HS-27A (cell line): ENCODE measurements at regions not wholly inside any gene's neighbourhood (a gene's known extent, or its start where the extent isn't known, plus 50 kb on each side); places are given as distances from the start of the nearest gene placed in this dataset.

Experiments used
- DNase-seq: peaks from one replicate; pipeline ENCODE4 v3.0.0-alpha.2; 2012; ENCODE audit warnings: low read depth, missing footprints

DNA sequence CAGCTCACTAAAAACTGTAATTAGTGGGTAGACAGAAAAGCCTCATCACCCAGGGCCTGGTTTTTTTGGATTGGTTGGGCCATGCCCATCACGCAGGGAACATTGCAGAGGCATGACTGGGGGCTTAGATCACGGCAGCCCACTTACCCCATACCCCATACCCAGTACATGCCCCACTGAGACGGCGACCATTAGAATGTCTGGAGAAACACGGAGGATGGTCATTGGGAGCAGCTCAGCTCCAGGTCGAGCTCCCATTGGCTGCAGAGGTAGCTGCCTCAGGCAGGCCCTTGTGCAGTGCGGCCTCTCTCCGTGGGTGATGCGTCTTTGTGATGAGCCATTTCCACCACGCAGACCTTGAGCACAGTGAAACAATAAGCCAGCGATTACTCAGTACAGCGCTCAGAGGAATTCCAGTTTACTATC, 204.0 kb downstream of the GADD45G start:
- no peak for DNase-seq

DNA sequence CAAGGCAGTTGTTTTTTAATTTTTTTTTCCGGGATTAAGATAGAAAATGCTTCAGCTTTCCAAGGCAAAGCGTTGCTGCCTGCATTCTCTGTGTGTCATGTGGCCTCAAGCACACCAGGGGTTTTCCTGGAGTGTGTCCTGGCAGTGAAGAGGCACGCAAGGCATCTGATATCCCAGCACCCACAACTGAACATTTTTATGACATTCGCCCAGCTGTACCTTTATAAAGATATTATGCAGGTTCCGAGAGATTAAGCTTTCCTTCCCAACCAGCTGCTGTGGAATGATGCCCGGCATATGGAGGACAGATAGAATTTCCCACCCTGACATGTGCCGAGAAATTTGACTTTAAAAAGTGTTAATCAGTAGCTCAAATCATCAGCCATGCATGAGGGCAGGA, 205.6 kb downstream of the GADD45G start:
- DNase-seq = no peak

DNA sequence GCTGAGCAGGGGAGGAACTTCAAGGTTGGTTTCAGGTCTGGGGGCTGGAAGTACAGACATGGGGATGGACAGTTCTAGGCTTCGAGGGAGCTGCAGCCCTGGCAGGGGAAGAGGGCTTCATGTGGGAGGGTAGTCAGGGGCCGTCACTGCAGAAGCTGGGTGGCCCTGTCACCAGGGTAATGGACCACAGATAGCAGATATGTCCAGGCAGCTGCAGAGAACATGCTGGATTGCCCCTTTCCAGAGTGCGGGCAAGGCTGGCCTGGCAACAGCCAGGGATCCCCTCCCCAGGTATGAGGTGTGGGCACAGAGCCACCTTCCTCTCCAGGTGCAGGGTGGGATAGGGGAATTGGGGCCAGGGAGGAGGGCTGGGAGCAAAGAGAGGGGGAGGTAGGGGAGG, 206.5 kb downstream of the GADD45G start:
- no peak for DNase-seq

DNA sequence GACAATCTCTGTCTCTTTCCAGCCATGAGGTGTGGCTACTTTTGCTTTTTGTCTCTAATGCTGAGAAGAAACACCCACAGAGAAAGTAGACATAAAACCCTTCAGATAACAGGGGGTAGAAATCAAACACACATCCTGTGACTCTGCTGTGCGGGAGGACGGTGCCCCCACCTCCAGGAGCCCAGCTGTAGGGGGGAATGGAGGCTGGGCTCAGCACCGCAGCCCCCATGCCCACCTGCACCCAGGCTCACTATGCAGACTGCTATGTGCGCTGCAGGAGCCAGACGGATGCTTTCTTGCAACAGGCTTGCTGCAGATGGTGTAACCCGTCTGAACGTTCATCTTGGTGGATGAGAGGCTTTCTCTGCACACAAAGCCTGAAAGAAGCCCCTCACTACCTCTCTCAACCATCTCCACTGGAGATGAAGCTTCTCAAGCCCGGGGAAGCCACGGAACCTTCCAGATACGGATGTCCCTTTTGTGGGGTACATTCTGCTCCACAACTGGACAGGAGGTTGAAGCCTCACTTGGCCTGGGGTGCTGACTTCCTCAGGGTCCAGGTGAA, 207.2 kb downstream of the GADD45G start:
- DNase-seq = no peak

- DNase-seq = no peak
Observed at GRCh38 chr9:89812556-89813181, 207.9 kb downstream of the GADD45G start.

DNA sequence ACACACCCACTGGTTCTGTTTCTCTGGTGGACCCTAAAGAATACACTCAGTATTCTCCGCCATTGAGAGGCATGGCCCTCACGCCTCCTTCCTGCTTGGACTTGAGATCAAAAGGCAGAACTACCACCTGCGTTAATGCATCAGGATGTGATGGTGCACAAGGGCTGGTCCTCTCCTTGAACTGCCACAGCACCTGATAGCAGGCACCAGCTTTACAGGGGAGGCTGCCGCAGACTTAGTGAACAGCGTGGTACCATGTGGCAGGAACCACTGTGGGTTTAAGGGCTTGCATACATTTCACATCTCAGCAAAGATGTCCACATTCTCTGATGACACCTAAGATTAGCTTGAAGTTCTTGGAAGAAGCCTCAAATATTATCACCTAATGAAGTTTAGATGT, 208.7 kb downstream of the GADD45G start:
- no peak for DNase-seq

DNA sequence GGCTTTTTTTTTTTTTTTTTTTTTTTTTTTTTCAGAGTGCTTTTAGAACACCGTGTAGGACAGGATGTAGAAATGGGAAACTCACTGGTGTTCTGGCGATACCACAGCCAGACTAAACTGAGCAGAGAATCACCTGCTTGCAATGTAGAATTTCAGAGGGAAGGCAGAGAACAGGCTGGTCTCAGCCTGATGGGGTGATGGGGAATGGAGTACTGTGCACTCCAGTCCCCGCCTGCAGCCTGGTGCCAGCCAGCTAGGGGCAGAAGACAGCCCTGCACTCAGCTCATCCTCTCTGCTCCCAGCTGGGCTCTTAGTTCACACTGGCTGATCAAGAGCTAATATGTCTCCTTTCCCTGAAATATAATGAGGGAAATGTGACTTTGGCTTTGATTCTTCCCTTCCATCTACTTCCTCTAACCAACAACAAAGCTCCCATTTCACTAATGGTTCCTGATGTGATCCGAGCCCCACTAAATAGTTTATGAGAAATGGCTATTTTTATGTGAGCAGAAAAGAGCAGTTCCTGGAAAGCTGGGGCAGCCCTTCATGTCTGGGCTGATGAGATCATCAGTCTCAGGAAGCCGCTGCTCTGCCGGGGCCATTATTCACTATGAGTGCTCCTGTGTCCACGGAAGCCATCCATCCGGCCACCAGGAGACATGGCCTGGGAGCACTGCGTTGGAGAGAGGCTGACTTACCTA, 209.7 kb downstream of the GADD45G start:
- DNase-seq = no peak

DNA sequence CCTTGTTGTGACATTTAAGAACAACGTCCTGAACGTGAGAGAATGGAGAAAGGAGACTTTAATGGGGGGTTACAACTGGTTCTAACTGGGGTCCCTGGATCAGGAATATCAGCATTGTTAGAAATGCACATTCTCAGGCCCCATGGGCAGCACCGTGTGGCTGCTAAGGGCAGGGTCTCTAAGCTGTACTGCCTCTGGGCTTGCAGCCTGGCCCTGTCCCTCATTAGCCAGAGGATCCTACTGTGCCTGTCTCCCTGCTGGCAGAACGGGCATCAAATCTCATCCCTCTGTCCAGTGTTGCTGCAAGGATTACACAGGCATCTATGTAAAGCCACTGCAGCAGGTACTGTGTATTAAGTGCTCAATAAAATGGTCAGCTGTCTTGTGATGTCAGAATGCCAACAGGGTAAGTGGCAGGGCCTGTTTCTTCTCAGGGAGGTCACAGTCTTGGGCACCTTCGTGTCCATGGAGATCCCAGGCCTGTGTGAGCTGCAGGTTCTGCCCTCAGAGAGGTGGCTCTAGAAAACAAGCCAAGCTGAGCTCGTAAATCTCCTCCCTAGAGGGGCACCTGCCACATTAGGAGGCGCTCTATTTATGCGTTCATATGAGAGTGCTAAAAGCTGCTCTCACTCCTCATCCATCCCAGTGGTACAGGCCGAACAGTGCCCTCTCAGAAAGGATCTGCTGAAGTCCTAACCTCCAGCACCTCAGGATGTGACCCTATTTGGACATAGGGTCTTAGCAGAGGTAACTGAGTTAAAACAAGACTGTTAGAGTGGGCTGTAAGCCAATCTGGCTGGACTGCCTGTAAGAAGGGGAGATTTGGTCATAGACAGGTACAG, 210.5 kb downstream of the GADD45G start:
- DNase-seq = no peak

GRCh38 chr9:89815903-89816573, 211.2 kb downstream of the GADD45G start:
- no peak for DNase-seq

DNA sequence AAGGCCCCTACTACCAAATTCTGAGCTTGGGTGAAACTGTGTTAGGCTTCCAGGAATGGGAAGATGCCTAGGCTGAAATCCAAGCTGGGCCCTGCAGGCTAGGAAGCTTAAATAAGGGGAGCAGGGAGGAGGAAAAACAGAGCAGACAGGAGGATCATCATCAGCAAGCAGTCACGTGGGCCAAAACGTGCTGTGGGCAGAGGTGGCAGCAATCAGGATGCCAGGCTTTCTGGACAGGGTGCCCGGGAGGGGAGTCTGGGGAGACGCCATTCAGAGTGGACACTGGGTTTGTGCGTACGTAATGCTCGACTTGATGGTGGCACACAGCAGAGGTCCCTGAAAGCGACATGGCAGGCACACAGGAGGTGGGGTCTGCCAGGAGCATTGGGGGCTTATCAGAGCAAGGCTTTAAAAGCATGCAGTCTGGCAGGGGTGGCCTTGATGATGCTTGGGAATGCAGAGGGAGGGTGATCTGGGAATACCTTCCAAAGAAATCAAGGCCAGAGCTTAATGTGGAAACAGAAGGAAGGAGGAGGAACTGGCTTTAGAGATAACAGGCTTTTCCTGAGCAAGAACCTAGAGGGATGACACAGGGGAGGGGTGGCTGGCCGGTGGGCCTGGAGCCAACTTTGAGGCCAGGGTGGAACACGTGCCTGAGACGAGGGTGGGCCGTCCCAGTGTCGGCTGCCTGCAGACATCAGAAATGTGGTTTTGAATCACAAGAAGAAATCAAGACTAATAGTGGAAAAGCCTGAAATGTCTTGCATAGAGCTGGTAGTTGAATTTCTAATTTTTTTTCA, 212.5 kb downstream of the GADD45G start:
- DNase-seq = no peak

DNA sequence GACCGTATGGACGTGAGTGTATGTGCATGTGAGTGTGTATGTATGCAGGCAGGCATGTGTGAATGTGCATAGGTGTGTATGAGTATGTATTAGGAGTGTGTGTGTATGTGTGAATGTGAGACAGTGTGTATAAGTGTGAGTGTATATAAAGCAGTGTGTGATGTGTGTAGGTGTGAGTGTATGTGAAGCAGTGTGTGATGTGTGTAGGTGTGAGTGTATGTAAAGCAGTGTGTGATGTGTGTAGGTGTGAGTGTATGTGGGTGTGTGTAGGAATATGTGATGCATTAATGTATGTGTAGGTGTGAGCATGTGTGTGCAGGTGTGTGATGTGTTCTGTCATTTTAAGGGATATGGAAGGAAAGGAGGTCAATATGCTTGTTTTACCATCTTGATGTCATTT, 215.5 kb downstream of the GADD45G start:
- no peak for DNase-seq

DNA sequence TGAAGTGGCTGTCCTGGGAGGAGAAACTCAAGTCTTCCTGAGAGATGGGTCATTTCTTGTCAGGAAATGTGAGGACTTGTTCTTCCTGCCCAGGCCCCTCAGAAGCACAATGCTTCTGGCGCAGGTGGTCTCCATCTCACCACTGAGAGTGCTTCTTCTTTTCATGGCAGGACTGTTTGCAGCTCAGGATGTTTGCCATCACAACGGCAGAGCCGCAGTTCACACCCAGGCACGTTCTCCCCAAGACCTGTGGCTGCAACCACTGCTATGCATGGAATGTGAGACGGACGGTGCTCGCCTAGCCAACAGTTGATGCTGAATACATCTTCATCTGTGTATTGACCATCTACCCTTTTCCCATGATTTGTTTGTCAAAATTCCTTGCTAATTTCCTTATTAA, 216.3 kb downstream of the GADD45G start:
- no peak for DNase-seq

GRCh38 chr9:89822996-89823395, 218.2 kb downstream of the GADD45G start:
- no peak for DNase-seq

- DNase-seq = no peak
Observed at GRCh38 chr9:89825669-89826068, 220.9 kb downstream of the GADD45G start.

DNA sequence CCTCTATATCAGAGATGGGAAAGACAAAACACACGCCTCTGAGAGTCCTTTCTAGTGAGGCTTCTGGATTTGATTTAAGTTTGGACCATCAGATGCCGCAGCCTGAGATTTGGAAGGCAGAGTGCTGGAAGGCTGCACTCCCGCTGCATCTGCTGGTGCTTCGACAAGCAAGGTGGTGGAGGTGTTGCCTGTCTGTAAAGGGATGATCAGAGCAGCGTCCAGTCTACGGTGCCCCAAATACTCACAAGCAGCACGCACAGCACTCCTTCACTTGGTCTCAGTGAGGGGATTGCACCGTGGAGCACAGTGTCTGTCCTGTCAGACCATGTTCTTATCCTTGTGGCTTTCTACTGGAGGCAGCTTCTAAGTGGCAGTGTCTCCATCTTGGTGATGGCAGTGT, 221.4 kb downstream of the GADD45G start:
- no peak for DNase-seq

DNA sequence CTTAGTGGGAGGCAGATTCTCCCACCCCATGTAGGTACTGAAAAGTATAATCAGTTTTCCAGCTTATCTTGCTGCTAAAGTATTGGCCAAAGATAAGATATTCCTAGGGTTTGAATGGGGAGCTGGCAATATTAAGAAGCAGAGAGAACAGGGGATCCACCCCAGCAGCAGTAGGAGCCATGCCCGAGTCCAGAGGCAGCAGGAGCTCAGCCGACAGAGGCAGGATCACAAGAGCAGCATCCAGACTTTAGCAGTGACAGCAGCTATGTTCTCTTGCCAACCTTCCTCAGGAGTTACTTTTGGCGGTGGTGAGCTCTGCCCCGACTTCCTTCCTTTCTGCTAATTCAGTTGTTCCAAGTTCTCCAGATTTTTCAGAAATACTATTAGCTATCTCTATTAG, 224.5 kb downstream of the GADD45G start:
- no peak for DNase-seq

DNA sequence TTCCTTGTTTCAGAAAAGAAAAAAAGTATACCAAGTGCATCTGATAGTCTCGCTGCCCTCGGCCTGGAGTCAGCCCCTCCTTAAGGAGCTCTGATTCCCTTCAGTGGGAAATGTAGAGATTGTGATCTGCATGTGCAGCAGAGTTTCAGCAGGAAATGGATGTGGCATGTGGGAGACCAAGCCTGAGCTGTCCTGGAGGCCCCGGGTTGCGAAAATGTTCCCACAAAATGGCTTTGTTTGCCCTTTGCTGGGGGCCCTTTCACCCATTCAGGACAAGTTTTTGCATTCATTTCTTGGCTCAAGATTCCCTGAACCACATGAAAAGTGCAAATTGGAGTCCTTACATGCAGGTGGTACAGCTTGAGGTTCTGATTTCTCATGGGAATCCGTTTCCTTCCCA, 230.9 kb downstream of the GADD45G start:
- DNase-seq = no peak

DNA sequence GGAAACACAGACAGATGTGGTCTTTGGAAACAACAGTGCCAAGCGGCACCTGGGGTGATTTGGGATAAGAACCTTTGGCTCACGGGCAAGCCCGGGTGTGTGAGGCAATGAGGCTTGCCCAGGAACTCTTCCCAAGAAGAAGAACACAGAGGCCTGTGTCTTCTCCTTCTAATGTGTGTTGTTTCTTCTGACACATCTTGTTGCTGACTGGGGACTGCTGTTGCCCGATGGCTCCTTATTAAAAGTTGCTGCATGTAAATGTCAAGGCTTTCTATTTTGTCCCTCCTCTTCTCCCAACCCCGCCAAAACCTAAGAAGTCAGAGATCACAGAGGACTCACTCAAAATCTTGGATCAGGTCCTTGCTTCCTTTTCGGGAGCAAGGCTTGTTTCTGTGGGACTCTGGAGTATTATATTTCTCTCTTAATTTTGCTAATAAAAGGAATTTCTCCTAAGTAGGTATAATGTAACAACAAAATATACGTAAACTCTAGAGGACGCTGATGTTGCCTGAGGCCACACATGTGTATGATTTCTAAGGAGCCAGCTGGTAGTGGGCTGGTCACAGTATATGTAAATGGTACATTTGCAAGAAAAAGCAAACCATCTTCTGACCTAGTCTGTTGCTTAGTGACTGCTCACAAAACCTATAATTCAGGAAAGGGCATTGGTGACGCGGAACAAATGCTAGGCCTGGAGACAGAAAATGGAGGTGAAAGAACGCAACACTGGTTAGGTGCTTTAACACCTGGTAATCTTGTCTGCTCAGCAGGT, 232.5 kb downstream of the GADD45G start:
- DNase-seq = no peak

GRCh38 chr9:89837934-89838310, 233.1 kb downstream of the GADD45G start:
- DNase-seq = no peak

GRCh38 chr9:89838621-89839020, 233.8 kb downstream of the GADD45G start:
- DNase-seq = no peak

DNA sequence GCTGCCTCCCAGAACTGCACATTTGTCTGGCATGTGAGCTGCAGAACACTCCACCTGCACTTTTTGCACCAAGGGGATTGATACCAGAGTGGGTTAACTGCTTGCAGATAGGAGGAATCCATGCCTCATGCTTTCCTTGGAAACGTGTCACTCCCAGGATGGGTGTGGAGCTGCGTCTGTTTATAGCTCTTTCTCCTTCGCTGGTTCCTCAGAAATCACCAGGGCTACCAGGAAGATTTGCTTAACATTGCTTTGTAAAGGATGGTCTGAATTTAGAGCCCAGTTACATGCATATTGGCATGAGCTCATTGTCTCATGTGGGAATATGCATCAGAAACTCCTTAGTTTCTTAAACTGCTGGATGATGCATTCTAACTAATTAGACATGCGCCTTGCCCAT, 234.6 kb downstream of the GADD45G start:
- no peak for DNase-seq
